ENCODE measurements at regions not wholly inside any gene's neighbourhood (a gene's known extent, or its start where the extent isn't known, plus 50 kb on each side); places are given as distances from the start of the nearest gene placed in this dataset.

DNA sequence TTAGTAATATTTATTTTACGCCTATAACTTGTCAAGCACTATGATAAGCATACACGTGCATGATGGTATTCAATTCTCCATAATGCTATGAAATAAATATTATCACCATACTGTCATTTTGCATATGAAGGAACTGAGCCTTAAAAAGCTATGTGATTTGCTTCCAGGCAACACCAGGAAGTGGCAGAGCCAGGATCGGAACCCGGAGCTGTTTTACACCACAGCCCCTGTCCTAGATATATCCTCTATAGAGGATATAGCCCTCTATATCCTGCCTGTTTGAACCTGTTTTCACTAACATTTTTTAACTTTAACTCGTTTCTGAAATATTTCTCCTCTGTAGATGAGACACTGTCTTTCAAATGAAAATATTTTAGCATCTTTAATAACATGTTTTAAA, 690.0 kb downstream of the SATB2 start:
- Histone ChIP-seq H3K4me3 (ENCODE audit: low read length in 2 of 2) (no peak overlapping the region), H3K36me3 (ENCODE audit: control insufficient read depth in 2 of 2, insufficient read depth in 2 of 2, low read length in 2 of 2) (no peaks in the 10 kb centered on the region), H3K9ac (ENCODE audit: low read length in 2 of 2) (no peak overlapping the region)

GRCh38 chr2:198763793-198764192, 693.9 kb downstream of the SATB2 start:
- Histone ChIP-seq H3K4me3 (ENCODE audit: low read length in 2 of 2) (no peak overlapping the region), H3K27ac (ENCODE audit: low read length) (no peak overlapping the region), H3K4me1 (ENCODE audit: control insufficient read depth, insufficient read depth, low read length) (no peaks in the 10 kb centered on the region), H3K27me3 (ENCODE audit: control insufficient read depth in 1 of 2, insufficient read depth in 2 of 2, low read length in 2 of 2) (no peaks in the 10 kb centered on the region), H3K9ac (ENCODE audit: low read length in 2 of 2) (no peak overlapping the region), H3K36me3 (ENCODE audit: control insufficient read depth in 2 of 2, insufficient read depth in 2 of 2, low read length in 2 of 2) (no peaks in the 10 kb centered on the region), H3K9me3 (ENCODE audit: control insufficient read depth in 2 of 2, low read length in 2 of 2) (no peaks in the 10 kb centered on the region)

More for the DNA sequence above, 690.0 kb downstream of the SATB2 start:
- Histone ChIP-seq H3K27ac (ENCODE audit: low read length) (no peak overlapping the region), H3K4me1 (ENCODE audit: control insufficient read depth, insufficient read depth, low read length) (no peaks in the 10 kb centered on the region), H3K27me3 (ENCODE audit: control insufficient read depth in 1 of 2, insufficient read depth in 2 of 2, low read length in 2 of 2) (no peaks in the 10 kb centered on the region), H3K9me3 (ENCODE audit: control insufficient read depth in 2 of 2, low read length in 2 of 2) (no peaks in the 10 kb centered on the region)

- Histone ChIP-seq H3K27ac (ENCODE audit: low read length) (no peak overlapping the region), H3K9me3 (ENCODE audit: control insufficient read depth in 2 of 2, low read length in 2 of 2) (no peaks in the 10 kb centered on the region), H3K4me3 (ENCODE audit: low read length in 2 of 2) (no peak overlapping the region), H3K36me3 (ENCODE audit: control insufficient read depth in 2 of 2, insufficient read depth in 2 of 2, low read length in 2 of 2) (no peaks in the 10 kb centered on the region), H3K27me3 (ENCODE audit: control insufficient read depth in 1 of 2, insufficient read depth in 2 of 2, low read length in 2 of 2) (no peaks in the 10 kb centered on the region), H3K9ac (ENCODE audit: low read length in 2 of 2) (no peak overlapping the region), H3K4me1 (ENCODE audit: control insufficient read depth, insufficient read depth, low read length) (no peaks in the 10 kb centered on the region)
These were observed 695.3 kb downstream of the SATB2 start for GRCh38 chr2:198762441-198762840.

- Histone ChIP-seq H3K27ac (ENCODE audit: low read length) (no peak overlapping the region), H3K4me3 (ENCODE audit: low read length in 2 of 2) (no peak overlapping the region), H3K9me3 (ENCODE audit: control insufficient read depth in 2 of 2, low read length in 2 of 2) (no peaks in the 10 kb centered on the region), H3K27me3 (ENCODE audit: control insufficient read depth in 1 of 2, insufficient read depth in 2 of 2, low read length in 2 of 2) (no peaks in the 10 kb centered on the region), H3K9ac (ENCODE audit: low read length in 2 of 2) (no peak overlapping the region), H3K4me1 (ENCODE audit: control insufficient read depth, insufficient read depth, low read length) (no peaks in the 10 kb centered on the region), H3K36me3 (ENCODE audit: control insufficient read depth in 2 of 2, insufficient read depth in 2 of 2, low read length in 2 of 2) (no peaks in the 10 kb centered on the region)
These were observed 700.7 kb downstream of the SATB2 start for GRCh38 chr2:198757069-198757468.

- Histone ChIP-seq H3K27ac (ENCODE audit: low read length) (no peak overlapping the region), H3K27me3 (ENCODE audit: control insufficient read depth in 1 of 2, insufficient read depth in 2 of 2, low read length in 2 of 2) (no peaks in the 10 kb centered on the region), H3K9me3 (ENCODE audit: control insufficient read depth in 2 of 2, low read length in 2 of 2) (no peaks in the 10 kb centered on the region), H3K4me1 (ENCODE audit: control insufficient read depth, insufficient read depth, low read length) (no peaks in the 10 kb centered on the region), H3K4me3 (ENCODE audit: low read length in 2 of 2) (no peak overlapping the region), H3K9ac (ENCODE audit: low read length in 2 of 2) (no peak overlapping the region), H3K36me3 (ENCODE audit: control insufficient read depth in 2 of 2, insufficient read depth in 2 of 2, low read length in 2 of 2) (no peaks in the 10 kb centered on the region)
These were observed 701.6 kb downstream of the SATB2 start for GRCh38 chr2:198756166-198756565.

DNA sequence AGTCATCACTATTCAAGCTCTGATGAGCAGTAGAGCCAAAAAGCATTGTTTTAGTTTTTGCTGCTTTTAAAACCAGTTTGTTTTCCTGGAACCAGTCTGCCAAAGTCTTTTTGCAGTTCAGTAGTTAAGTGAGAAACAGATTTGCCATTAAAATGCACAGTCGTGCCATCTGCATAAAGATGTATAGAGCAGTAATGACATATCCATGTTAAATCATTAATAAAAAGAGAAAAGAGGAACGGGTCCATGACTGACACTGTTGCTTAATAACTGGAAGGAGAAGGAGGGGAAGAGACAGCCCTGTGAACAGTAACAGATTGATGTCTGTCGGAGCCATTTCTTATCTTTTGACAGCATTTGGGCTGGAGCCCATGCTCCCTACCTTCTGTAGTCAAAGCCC, 704.6 kb downstream of the SATB2 start:
- Histone ChIP-seq H3K9me3 (ENCODE audit: control insufficient read depth in 2 of 2, low read length in 2 of 2) (no peaks in the 10 kb centered on the region), H3K9ac (ENCODE audit: low read length in 2 of 2) (no peak overlapping the region), H3K27ac (ENCODE audit: low read length) (no peak overlapping the region), H3K4me1 (ENCODE audit: control insufficient read depth, insufficient read depth, low read length) (no peaks in the 10 kb centered on the region), H3K27me3 (ENCODE audit: control insufficient read depth in 1 of 2, insufficient read depth in 2 of 2, low read length in 2 of 2) (no peaks in the 10 kb centered on the region), H3K4me3 (ENCODE audit: low read length in 2 of 2) (no peak overlapping the region), H3K36me3 (ENCODE audit: control insufficient read depth in 2 of 2, insufficient read depth in 2 of 2, low read length in 2 of 2) (no peaks in the 10 kb centered on the region)

DNA sequence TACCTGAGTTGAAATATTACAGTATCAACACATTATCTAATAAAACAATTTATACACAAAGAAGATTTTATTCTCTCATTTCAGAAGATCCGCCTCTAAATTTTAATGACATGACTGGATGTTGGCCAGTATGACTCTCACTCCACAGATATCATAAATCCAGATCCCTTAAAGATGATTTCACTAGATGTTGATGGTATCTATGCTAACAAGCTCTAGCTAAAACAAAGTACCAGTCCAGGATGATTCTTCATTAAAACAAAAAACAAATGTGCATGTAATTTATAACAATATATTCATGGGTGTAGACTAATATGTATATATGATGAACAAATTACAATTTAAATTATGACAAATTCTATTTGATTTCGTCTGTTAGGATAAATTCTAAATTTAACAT, 708.4 kb downstream of the SATB2 start:
- Histone ChIP-seq H3K4me3 (ENCODE audit: low read length in 2 of 2) (no peak overlapping the region), H3K9me3 (ENCODE audit: control insufficient read depth in 2 of 2, low read length in 2 of 2) (no peaks in the 10 kb centered on the region), H3K27me3 (ENCODE audit: control insufficient read depth in 1 of 2, insufficient read depth in 2 of 2, low read length in 2 of 2) (no peaks in the 10 kb centered on the region), H3K9ac (ENCODE audit: low read length in 2 of 2) (no peak overlapping the region), H3K36me3 (ENCODE audit: control insufficient read depth in 2 of 2, insufficient read depth in 2 of 2, low read length in 2 of 2) (no peaks in the 10 kb centered on the region), H3K27ac (ENCODE audit: low read length) (no peak overlapping the region), H3K4me1 (ENCODE audit: control insufficient read depth, insufficient read depth, low read length) (no peaks in the 10 kb centered on the region)

DNA sequence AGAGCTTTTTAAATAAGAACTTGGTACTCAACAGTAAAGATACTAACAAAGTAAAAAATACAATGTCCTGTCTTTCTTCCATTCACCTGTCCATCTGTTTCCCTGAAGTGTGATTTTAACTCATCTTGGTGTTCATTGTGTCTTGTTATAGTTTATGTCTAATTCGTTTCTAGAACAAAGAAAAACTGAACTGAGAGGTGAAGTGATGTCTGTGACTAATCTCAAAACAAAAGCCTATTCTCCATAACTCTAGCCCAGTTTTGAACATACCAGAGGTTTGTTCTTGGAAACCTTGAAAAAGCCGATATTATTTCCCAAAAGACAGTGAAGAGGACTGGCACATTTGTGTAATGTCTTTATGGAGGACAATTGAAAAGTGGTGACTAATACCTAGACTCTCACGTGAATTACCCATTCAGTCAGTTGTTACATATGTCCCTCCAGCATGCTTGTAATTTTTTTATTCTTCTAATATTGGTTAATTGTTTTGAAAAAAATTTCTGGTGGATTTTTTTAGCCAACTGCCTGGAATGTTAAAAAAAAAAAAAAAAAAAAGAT, 725.8 kb downstream of the SATB2 start:
- H3K9me3 ChIP-seq (ENCODE audit: control insufficient read depth in 2 of 2, low read length in 2 of 2): no peaks in the 10 kb centered on the region
- H3K36me3 ChIP-seq (ENCODE audit: control insufficient read depth in 2 of 2, insufficient read depth in 2 of 2, low read length in 2 of 2): no peaks in the 10 kb centered on the region
- no peak overlapping the region for H3K4me3 ChIP-seq (ENCODE audit: low read length in 2 of 2)
- H3K27ac ChIP-seq (ENCODE audit: low read length): no peak overlapping the region
- no peak overlapping the region for H3K9ac ChIP-seq (ENCODE audit: low read length in 2 of 2)
- H3K27me3 ChIP-seq (ENCODE audit: control insufficient read depth in 1 of 2, insufficient read depth in 2 of 2, low read length in 2 of 2): no peaks in the 10 kb centered on the region
- H3K4me1 ChIP-seq (ENCODE audit: control insufficient read depth, insufficient read depth, low read length): no peaks in the 10 kb centered on the region

GRCh38 chr2:198720266-198720665, 737.5 kb downstream of the SATB2 start:
- no peak overlapping the region for H3K4me3 ChIP-seq (ENCODE audit: low read length in 2 of 2)
- no peaks in the 10 kb centered on the region for H3K27me3 ChIP-seq (ENCODE audit: control insufficient read depth in 1 of 2, insufficient read depth in 2 of 2, low read length in 2 of 2)
- H3K9ac ChIP-seq (ENCODE audit: low read length in 2 of 2): no peak overlapping the region
- no peaks in the 10 kb centered on the region for H3K9me3 ChIP-seq (ENCODE audit: control insufficient read depth in 2 of 2, low read length in 2 of 2)
- H3K4me1 ChIP-seq (ENCODE audit: control insufficient read depth, insufficient read depth, low read length): no peaks in the 10 kb centered on the region
- H3K36me3 ChIP-seq (ENCODE audit: control insufficient read depth in 2 of 2, insufficient read depth in 2 of 2, low read length in 2 of 2): no peaks in the 10 kb centered on the region
- no peak overlapping the region for H3K27ac ChIP-seq (ENCODE audit: low read length)

DNA sequence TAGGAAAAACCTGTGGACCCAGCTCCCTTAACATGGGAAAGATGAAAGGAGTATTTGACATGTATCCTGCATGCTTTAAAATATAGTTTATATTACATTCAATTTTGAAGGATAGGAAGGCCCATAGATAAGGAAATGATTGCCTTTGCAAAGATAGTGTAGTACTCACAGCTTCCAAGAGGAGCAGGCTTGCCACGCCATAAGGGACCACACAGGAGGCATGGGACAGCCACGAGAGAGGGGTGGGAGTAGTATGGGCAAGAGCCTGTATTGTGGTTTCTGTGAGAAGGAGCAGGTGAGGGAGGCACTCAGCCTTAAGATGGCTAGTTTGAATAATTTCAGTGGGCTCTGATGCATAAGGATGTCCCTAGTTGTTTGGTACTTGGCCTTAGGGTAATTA, 740.3 kb downstream of the SATB2 start:
- no peak overlapping the region for H3K9ac ChIP-seq (ENCODE audit: low read length in 2 of 2)
- no peaks in the 10 kb centered on the region for H3K36me3 ChIP-seq (ENCODE audit: control insufficient read depth in 2 of 2, insufficient read depth in 2 of 2, low read length in 2 of 2)
- no peaks in the 10 kb centered on the region for H3K4me1 ChIP-seq (ENCODE audit: control insufficient read depth, insufficient read depth, low read length)
- H3K27ac ChIP-seq (ENCODE audit: low read length): no peak overlapping the region
- no peaks in the 10 kb centered on the region for H3K9me3 ChIP-seq (ENCODE audit: control insufficient read depth in 2 of 2, low read length in 2 of 2)
- H3K4me3 ChIP-seq (ENCODE audit: low read length in 2 of 2): no peak overlapping the region
- H3K27me3 ChIP-seq (ENCODE audit: control insufficient read depth in 1 of 2, insufficient read depth in 2 of 2, low read length in 2 of 2): no peaks in the 10 kb centered on the region

GRCh38 chr2:198715302-198715835, 742.4 kb downstream of the SATB2 start:
- H3K36me3 ChIP-seq (ENCODE audit: control insufficient read depth in 2 of 2, insufficient read depth in 2 of 2, low read length in 2 of 2): no peaks in the 10 kb centered on the region
- no peak overlapping the region for H3K9ac ChIP-seq (ENCODE audit: low read length in 2 of 2)
- H3K27ac ChIP-seq (ENCODE audit: low read length): no peak overlapping the region
- H3K4me1 ChIP-seq (ENCODE audit: control insufficient read depth, insufficient read depth, low read length): no peaks in the 10 kb centered on the region
- no peaks in the 10 kb centered on the region for H3K9me3 ChIP-seq (ENCODE audit: control insufficient read depth in 2 of 2, low read length in 2 of 2)
- no peaks in the 10 kb centered on the region for H3K27me3 ChIP-seq (ENCODE audit: control insufficient read depth in 1 of 2, insufficient read depth in 2 of 2, low read length in 2 of 2)
- H3K4me3 ChIP-seq (ENCODE audit: low read length in 2 of 2): no peak overlapping the region

Measured in stomach smooth muscle (tissue), 2 donors.